Body of pancreas (tissue), 4 donors: ENCODE measurements at regions not wholly inside any gene's neighbourhood (a gene's known extent, or its start where the extent isn't known, plus 50 kb on each side); places are given as distances from the start of the nearest gene placed in this dataset.

Source experiments
- POLR2A ChIP-seq, 3 donors: fragments of 450-650 bp; IDR thresholded peaks; one replicate each; pipeline ENCODE4 v1.6.1; 2016; ENCODE audit warnings: antibody characterized with exemption in 3 of 3, mild to moderate bottlenecking in 2 of 3
- TF ChIP-seq, protein P1 (sequence below), 7 experiments: fragments of 450-650 bp in 4 of 7; fragments of 200-600 bp in 3 of 7; sonication (generic) in 3 of 7; IDR thresholded peaks; one replicate each; pipeline ENCODE4 v1.5.1; 2016 to 2019; ENCODE audit warnings: antibody characterized with exemption in 7 of 7

GRCh38 chr17:14833201-14833785 lies 431.8 kb downstream of the PMP22 start:
- TF ChIP-seq, protein P1, sequence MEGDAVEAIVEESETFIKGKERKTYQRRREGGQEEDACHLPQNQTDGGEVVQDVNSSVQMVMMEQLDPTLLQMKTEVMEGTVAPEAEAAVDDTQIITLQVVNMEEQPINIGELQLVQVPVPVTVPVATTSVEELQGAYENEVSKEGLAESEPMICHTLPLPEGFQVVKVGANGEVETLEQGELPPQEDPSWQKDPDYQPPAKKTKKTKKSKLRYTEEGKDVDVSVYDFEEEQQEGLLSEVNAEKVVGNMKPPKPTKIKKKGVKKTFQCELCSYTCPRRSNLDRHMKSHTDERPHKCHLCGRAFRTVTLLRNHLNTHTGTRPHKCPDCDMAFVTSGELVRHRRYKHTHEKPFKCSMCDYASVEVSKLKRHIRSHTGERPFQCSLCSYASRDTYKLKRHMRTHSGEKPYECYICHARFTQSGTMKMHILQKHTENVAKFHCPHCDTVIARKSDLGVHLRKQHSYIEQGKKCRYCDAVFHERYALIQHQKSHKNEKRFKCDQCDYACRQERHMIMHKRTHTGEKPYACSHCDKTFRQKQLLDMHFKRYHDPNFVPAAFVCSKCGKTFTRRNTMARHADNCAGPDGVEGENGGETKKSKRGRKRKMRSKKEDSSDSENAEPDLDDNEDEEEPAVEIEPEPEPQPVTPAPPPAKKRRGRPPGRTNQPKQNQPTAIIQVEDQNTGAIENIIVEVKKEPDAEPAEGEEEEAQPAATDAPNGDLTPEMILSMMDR (IDR thresholded peaks at IDR 0.05) = no peak
- no peak for TF ChIP-seq POLR2A (IDR thresholded peaks at IDR 0.05)
